Endodermal cell (in vitro differentiated cells): ENCODE measurements at regions not wholly inside any gene's neighbourhood (a gene's known extent, or its start where the extent isn't known, plus 50 kb on each side); places are given as distances from the start of the nearest gene placed in this dataset.
"Not testable (repeated sequence)": the region's sequence is repeated elsewhere in the genome, so short reads cannot be mapped to it uniquely, and the experiment has no call there.

ENCODE experiments used
- DNase-seq: peaks from one replicate; pipeline ENCODE4 v3.0.0-alpha.2; 2017
- H3K27ac ChIP-seq: 2 replicates; pipeline ENCODE4 v1.5.1; 2013; ENCODE audit warnings: mild to moderate bottlenecking, low read depth, low read length, moderate library complexity
- H3K27me3 ChIP-seq: 2 replicates; pipeline ENCODE4 v1.6.1; 2013; ENCODE audit warnings: mild to moderate bottlenecking, low read length, moderate library complexity; ENCODE audit not compliant: insufficient read depth, control insufficient read depth, poor library complexity, severe bottlenecking
- H3K36me3 ChIP-seq: 2 replicates; pipeline ENCODE4 v1.7.0; 2013; ENCODE audit warnings: mild to moderate bottlenecking, low read length, moderate library complexity; ENCODE audit not compliant: control insufficient read depth, insufficient read depth
- H3K4me1 ChIP-seq: one replicate; pipeline ENCODE4 v1.7.0; 2013; ENCODE audit warnings: low read length; ENCODE audit not compliant: control insufficient read depth, insufficient read depth
- H3K4me3 ChIP-seq: 2 replicates; pipeline ENCODE4 v1.5.1; 2013; ENCODE audit warnings: mild to moderate bottlenecking, low read length, moderate library complexity
- H3K9ac ChIP-seq: 2 replicates; pipeline ENCODE4 v1.6.1; 2013; ENCODE audit warnings: mild to moderate bottlenecking, low read length, moderate library complexity; ENCODE audit not compliant: poor library complexity, severe bottlenecking; ENCODE audit errors: extremely low read depth
- H3K9me3 ChIP-seq: 2 replicates; pipeline ENCODE4 v1.6.1; 2013; ENCODE audit warnings: mild to moderate bottlenecking, low read length, moderate library complexity; ENCODE audit not compliant: control insufficient read depth
- H3K27ac Mint-ChIP-seq: 2 replicates; pipeline ENCODE4 v1.8.0; 2020; ENCODE audit warnings: mixed read lengths
- H3K27me3 Mint-ChIP-seq: 2 replicates; pipeline ENCODE4 v1.8.0; 2021; ENCODE audit warnings: mild to moderate bottlenecking, mixed read lengths; ENCODE audit not compliant: insufficient read depth
- H3K36me3 Mint-ChIP-seq: 2 replicates; pipeline ENCODE4 v1.8.0; 2020; ENCODE audit warnings: low read depth, mixed read lengths
- H3K4me1 Mint-ChIP-seq: 2 replicates; pipeline ENCODE4 v1.8.0; 2020; ENCODE audit warnings: mixed read lengths
- H3K4me3 Mint-ChIP-seq: 2 replicates; pipeline ENCODE4 v1.8.0; 2020; ENCODE audit warnings: mild to moderate bottlenecking, moderate library complexity, mixed read lengths
- H3K9me3 Mint-ChIP-seq: 2 replicates; pipeline ENCODE4 v1.8.0; 2020; ENCODE audit warnings: mild to moderate bottlenecking, mixed read lengths
- WGBS, 2 experiments: methylation state at CpG; one replicate each; pipeline versions ENCODE4 v1.1.5 to v1.1.7; 2013; ENCODE audit warnings: missing lambda C conversion rate in 2 of 2, mixed read lengths in 1 of 2; ENCODE audit not compliant: insufficient coverage in 1 of 2, insufficient read length in 1 of 2; 5-methylcytosine and 5-hydroxymethylcytosine counted together
- TF ChIP-seq, protein P1 (sequence below): fragments of 200-600 bp; sonication (generic); conservative IDR thresholded peaks from 2 replicates; pipeline ENCODE4 v1.5.0; 2021; ENCODE audit warnings: antibody characterized with exemption, mild to moderate bottlenecking

DNA sequence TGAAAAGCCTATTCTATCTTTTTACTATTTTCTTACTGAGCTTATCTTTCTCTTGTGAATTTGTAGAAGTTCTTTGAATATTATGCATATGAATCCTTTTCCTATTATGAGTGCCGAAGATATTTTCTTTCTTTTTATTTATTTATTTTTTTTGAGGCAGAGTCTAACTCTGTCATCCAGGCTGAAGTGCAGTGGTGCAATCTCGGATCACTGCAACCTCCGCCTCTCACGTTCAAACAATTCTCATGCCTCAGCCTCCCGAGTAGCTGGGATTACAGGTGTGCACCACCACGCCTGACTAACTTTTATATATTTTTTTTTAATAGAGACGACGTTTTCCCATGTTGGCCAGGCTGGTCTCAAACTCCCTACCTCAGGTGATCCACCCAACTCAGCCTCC lies 109.8 kb downstream of the RHOU start:
- peaks cover 33% of the 10 kb centered on the region for H3K9me3 Mint-ChIP-seq
- peaks cover 19% of the 10 kb centered on the region for H3K4me1 Mint-ChIP-seq
- Histone ChIP-seq H3K27ac (no peak overlapping the region), H3K4me1 (peaks cover 8% of the 10 kb centered on the region), H3K9ac (no peak overlapping the region), H3K9me3 (peaks cover 21% of the 10 kb centered on the region), H3K4me3 (no peak overlapping the region), H3K27me3 (no peaks in the 10 kb centered on the region), H3K36me3 (no peaks in the 10 kb centered on the region)
- H3K36me3 Mint-ChIP-seq, result peaks cover 5% of the 10 kb centered on the region
- DNase-seq, result no peak
- H3K27me3 Mint-ChIP-seq, result no peaks in the 10 kb centered on the region
- WGBS, 2 experiments, result 90 to 93% methylated on average over 7 of the region's 8 CpGs
- TF ChIP-seq, protein P1, sequence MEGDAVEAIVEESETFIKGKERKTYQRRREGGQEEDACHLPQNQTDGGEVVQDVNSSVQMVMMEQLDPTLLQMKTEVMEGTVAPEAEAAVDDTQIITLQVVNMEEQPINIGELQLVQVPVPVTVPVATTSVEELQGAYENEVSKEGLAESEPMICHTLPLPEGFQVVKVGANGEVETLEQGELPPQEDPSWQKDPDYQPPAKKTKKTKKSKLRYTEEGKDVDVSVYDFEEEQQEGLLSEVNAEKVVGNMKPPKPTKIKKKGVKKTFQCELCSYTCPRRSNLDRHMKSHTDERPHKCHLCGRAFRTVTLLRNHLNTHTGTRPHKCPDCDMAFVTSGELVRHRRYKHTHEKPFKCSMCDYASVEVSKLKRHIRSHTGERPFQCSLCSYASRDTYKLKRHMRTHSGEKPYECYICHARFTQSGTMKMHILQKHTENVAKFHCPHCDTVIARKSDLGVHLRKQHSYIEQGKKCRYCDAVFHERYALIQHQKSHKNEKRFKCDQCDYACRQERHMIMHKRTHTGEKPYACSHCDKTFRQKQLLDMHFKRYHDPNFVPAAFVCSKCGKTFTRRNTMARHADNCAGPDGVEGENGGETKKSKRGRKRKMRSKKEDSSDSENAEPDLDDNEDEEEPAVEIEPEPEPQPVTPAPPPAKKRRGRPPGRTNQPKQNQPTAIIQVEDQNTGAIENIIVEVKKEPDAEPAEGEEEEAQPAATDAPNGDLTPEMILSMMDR, result no peak
- H3K4me3 Mint-ChIP-seq, result no peak overlapping the region
- H3K27ac Mint-ChIP-seq, result no peak overlapping the region

DNA sequence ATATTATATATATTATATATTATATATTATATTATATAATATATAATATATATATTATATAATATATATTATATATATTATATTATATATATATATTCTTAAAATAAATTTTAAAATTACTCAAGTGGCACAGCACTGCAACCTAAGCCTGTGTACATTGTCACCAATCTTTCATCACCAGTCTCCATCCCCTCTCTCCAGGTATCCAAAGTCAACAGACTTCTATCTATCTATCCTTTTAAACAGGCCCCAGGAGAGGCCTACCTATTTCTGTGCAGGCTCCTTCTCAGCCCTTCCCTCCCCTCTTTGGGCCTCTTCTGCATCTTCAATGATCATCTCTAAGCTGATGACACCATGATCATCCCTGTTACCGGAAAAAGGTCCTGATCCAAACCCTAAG lies 111.7 kb downstream of the RHOU start:
- Mint-ChIP-seq H3K36me3 (peaks cover 5% of the 10 kb centered on the region), H3K27me3 (no peaks in the 10 kb centered on the region), H3K4me1 (peaks cover 32% of the 10 kb centered on the region), H3K27ac (no peak overlapping the region), H3K9me3 (peaks cover 43% of the 10 kb centered on the region), H3K4me3 (no peak overlapping the region)
- DNase-seq, result no peak
- Histone ChIP-seq H3K36me3 (no peaks in the 10 kb centered on the region), H3K9ac (no peak overlapping the region), H3K9me3 (peaks cover 38% of the 10 kb centered on the region), H3K27me3 (no peaks in the 10 kb centered on the region), H3K4me1 (peaks cover 8% of the 10 kb centered on the region), H3K27ac (no peak overlapping the region), H3K4me3 (no peak overlapping the region)
- TF ChIP-seq, protein P1, result no peak
- 97% methylated on average over 1 of the region's 1 CpG; no CpG with 5 or more reads in 1 of the 2 experiments for WGBS, 2 experiments

DNA sequence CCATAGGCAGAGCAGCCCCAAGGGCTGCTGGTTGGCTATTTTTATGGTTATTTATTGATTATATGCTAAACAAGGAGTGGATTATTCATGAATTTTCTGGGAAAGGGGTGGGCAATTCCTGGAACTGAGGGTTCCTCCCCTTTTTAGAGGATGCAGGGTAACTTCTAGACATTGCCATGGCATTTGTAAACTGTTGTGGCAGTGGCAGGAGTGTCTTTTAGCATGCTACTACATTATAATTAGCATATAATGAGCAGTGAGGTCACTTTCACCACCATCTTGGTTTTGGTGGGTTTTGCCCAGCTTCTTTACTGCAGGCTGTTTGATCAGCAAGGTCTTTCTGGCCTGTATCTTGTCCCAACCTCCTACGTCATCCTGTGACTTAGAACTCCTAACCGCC lies 112.2 kb downstream of the RHOU start:
- not testable (repeated sequence) for H3K36me3 Mint-ChIP-seq, H3K27ac Mint-ChIP-seq, H3K27me3 ChIP-seq, H3K4me3 ChIP-seq, H3K9ac ChIP-seq, H3K27ac ChIP-seq, H3K4me1 ChIP-seq, H3K4me3 Mint-ChIP-seq, H3K27me3 Mint-ChIP-seq, DNase-seq, H3K36me3 ChIP-seq
- Mint-ChIP-seq H3K9me3 (peaks cover 40% of the 10 kb centered on the region), H3K4me1 (peaks cover 34% of the 10 kb centered on the region)
- 95 to 100% methylated on average over 2 of the region's 2 CpGs for WGBS, 2 experiments
- peaks cover 36% of the 10 kb centered on the region for H3K9me3 ChIP-seq

DNA sequence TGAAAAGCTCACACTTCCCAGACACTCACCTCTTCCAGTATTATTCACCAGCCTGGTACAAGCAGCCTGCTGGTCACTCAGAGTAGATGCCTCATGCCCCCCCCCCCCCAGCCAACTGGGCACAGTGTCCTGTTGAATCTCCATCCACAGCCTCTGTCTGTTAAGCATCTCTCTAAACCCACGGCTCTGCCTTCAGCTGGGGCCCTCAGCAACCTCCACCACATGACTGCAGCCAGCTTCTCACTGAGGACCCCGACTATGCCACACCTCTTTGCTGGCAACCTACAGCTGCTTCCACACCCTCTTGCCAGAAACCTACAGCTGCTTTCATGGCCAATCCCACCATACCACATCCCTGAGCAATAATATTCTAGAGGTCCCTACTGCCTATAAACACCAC lies 113.1 kb downstream of the RHOU start:
- H3K4me1 ChIP-seq, result peaks cover 8% of the 10 kb centered on the region
- Mint-ChIP-seq H3K4me3 (peak overlapping the region; percentile 1), H3K36me3 (no peaks in the 10 kb centered on the region), H3K27me3 (no peaks in the 10 kb centered on the region), H3K4me1 (peaks cover 39% of the 10 kb centered on the region), H3K27ac (peak overlapping the region; percentile 14), H3K9me3 (peaks cover 33% of the 10 kb centered on the region)
- no peaks in the 10 kb centered on the region for H3K27me3 ChIP-seq
- TF ChIP-seq, protein P1, result no peak
- no peaks in the 10 kb centered on the region for H3K36me3 ChIP-seq
- no peak overlapping the region for H3K4me3 ChIP-seq
- peaks cover 27% of the 10 kb centered on the region for H3K9me3 ChIP-seq
- no peak overlapping the region for H3K27ac ChIP-seq
- 82 to 100% methylated on average over 1 to 2 of the region's 2 CpGs for WGBS, 2 experiments
- no peak overlapping the region for H3K9ac ChIP-seq
- DNase-seq, result peak; percentile 65
